Stimulated activated CD8-positive, alpha-beta memory T cell treated with anti-CD3 and anti-CD28 coated beads, Interleukin-15, amount 100 ng/mL, for 4 hours (primary cell): ENCODE measurements at regions not wholly inside any gene's neighbourhood (a gene's known extent, or its start where the extent isn't known, plus 50 kb on each side); places are given as distances from the start of the nearest gene placed in this dataset.

ENCODE experiments used
- DNase-seq, 2 donors: peaks; one replicate each; pipeline ENCODE4 v3.0.0-alpha.2; 2020; ENCODE audit warnings: low read depth in 2 of 2

GRCh38 chr2:34320056-34320455 lies 721.0 kb upstream of the FAM98A start:
- no peak for DNase-seq

GRCh38 chr2:34317797-34318196 lies 718.7 kb upstream of the FAM98A start:
- no peak for DNase-seq

- no peak for DNase-seq
These were observed 717.7 kb upstream of the FAM98A start for GRCh38 chr2:34316788-34317187.

- DNase-seq: no peak
These were observed 712.7 kb upstream of the FAM98A start for GRCh38 chr2:34311816-34312215.

GRCh38 chr2:34308140-34308539 lies 709.0 kb upstream of the FAM98A start:
- no peak for DNase-seq

- no peak for DNase-seq
These were observed 708.5 kb upstream of the FAM98A start for GRCh38 chr2:34307636-34308035.

GRCh38 chr2:34306745-34307144 lies 707.6 kb upstream of the FAM98A start:
- no peak for DNase-seq

GRCh38 chr2:34305587-34305986 lies 706.5 kb upstream of the FAM98A start:
- no peak for DNase-seq

GRCh38 chr2:34294961-34295360 lies 695.9 kb upstream of the FAM98A start:
- DNase-seq: no peak

GRCh38 chr2:34291076-34291475 lies 692.0 kb upstream of the FAM98A start:
- DNase-seq: no peak

GRCh38 chr2:34288016-34288415 lies 688.9 kb upstream of the FAM98A start:
- DNase-seq: no peak

GRCh38 chr2:34280606-34281005 lies 681.5 kb upstream of the FAM98A start:
- DNase-seq: no peak

- DNase-seq: no peak
These were observed 668.0 kb upstream of the FAM98A start for GRCh38 chr2:34266908-34267697.

- DNase-seq: no peak
These were observed 662.6 kb upstream of the FAM98A start for GRCh38 chr2:34261701-34262100.

GRCh38 chr2:34254272-34254878 lies 655.3 kb upstream of the FAM98A start:
- no peak for DNase-seq

- DNase-seq: no peak
These were observed 653.0 kb upstream of the FAM98A start for GRCh38 chr2:34252111-34252510.

GRCh38 chr2:34251578-34251977 lies 652.5 kb upstream of the FAM98A start:
- no peak for DNase-seq

GRCh38 chr2:34244195-34244594 lies 645.1 kb upstream of the FAM98A start:
- no peak for DNase-seq

GRCh38 chr2:34242763-34243123 lies 643.6 kb upstream of the FAM98A start:
- DNase-seq: no peak

GRCh38 chr2:34241905-34242762 lies 643.0 kb upstream of the FAM98A start:
- DNase-seq: no peak

- no peak for DNase-seq
These were observed 640.4 kb upstream of the FAM98A start for GRCh38 chr2:34239511-34239910.

GRCh38 chr2:34234823-34235222 lies 635.7 kb upstream of the FAM98A start:
- no peak for DNase-seq

GRCh38 chr2:34229998-34230397 lies 630.9 kb upstream of the FAM98A start:
- no peak for DNase-seq
